NAMALWA (cell line): ENCODE measurements at regions not wholly inside any gene's neighbourhood (a gene's known extent, or its start where the extent isn't known, plus 50 kb on each side); places are given as distances from the start of the nearest gene placed in this dataset.

Source experiments
- DNase-seq: peaks from one replicate; pipeline ENCODE4 v3.0.0-alpha.2; 2015; ENCODE audit warnings: low spot score

GRCh38 chrX:39639871-39640270 lies 457.9 kb downstream of the BCOR start:
- DNase-seq = no peak

DNA sequence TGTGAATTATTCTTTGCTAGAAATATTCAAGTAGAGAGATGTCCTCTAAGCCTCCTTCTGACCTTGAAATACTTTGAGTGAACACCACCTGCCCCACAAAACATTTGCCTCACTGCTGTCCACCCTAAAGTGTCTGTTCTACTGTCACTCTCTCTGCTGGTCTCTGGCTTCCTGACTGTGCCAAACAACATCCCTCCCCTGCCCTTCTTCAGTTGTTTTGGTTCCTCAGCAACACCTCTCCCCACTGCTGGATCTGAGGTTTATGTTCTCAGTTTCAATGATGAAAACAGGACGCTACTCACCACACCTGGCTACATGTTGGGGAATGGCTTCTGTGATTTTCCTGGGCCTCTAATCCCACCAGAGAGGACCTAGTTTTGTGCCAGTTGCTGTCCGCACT lies 456.9 kb downstream of the BCOR start:
- no peak for DNase-seq

GRCh38 chrX:39642071-39642470 lies 455.7 kb downstream of the BCOR start:
- DNase-seq = no peak

- no peak for DNase-seq
These were observed 454.2 kb downstream of the BCOR start for GRCh38 chrX:39643550-39643949.

GRCh38 chrX:39645178-39645895 lies 452.4 kb downstream of the BCOR start:
- no peak for DNase-seq

DNA sequence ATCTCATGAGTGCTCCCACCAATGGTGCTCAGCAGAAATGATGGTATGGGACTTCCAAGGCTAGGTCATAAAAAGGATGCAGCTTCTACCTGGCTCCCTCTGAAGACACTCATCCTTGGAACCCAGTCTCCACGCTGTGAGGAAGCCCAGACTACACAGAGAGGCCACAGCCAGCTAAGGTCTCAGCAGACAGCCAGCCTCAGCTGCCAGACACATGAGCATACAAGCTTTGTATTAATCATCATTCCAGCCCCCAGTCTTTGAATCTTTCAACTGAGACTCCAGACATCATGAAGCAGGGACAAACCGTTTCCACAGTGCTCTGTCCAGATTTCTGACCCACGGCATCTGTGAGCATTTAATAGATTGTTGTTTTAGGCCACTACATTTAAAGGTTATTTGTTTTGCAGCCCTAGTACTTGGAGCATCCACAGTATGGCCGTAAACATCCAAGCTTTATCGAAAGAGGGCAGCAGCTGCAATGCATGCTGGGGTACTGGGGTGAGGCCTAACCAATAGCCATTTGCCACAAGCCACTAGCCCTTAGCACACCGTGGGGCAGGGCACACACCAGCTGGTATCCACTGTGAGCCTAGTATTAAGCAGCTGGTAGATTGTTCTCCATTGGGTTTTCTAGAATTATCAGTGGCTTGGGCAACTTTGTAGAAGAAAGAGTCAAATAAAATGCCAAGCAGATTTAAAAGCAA lies 449.1 kb downstream of the BCOR start:
- no peak for DNase-seq

DNA sequence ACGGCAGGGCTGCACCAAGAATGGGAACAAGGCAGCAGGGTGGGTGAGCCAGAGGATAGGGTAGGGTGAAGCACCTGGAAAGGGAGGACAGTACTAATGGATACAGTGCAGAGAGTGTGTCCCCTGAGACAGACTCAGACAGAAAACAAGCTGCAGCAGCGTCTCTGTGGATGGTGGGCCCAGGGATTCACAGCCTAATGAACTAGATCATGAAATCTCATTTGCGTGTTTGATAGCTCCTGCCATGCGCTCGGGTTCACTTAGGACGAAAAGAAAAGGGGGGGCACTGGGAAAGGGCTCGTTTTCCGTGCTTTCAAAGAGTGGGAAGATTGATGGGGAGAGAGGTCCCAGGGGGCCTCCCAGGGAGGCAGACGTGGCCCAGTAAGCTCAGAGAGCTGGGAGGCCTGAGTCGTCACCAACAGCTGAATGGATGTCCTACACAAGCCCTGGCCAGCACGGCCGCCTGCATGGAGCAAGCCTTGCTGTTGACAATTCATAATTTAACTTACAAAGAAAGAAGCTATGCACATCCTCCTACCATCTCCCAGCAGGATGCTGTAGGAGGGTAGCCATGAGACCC lies 446.9 kb downstream of the BCOR start:
- DNase-seq = no peak

DNA sequence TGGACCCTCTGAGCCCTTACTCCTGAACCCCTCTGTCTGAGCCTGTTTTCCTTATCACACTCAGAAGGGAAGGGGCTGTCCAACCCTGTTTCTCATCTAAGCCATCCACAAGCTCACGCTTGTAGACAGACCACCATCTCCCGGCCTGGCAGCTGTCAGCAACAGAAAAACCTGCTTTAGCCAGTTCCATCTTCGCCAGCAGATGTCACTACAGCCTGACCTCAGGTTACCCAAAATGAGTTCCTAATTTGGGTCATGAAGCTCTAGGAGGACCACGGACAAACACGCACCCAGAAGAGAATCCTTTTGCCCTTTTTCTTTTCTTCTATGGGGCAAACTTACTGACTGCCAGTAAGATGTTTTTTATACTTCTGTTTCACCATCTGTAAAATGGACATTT lies 445.4 kb downstream of the BCOR start:
- peak; percentile 56 for DNase-seq

GRCh38 chrX:39653691-39654090 lies 444.1 kb downstream of the BCOR start:
- DNase-seq = no peak

DNA sequence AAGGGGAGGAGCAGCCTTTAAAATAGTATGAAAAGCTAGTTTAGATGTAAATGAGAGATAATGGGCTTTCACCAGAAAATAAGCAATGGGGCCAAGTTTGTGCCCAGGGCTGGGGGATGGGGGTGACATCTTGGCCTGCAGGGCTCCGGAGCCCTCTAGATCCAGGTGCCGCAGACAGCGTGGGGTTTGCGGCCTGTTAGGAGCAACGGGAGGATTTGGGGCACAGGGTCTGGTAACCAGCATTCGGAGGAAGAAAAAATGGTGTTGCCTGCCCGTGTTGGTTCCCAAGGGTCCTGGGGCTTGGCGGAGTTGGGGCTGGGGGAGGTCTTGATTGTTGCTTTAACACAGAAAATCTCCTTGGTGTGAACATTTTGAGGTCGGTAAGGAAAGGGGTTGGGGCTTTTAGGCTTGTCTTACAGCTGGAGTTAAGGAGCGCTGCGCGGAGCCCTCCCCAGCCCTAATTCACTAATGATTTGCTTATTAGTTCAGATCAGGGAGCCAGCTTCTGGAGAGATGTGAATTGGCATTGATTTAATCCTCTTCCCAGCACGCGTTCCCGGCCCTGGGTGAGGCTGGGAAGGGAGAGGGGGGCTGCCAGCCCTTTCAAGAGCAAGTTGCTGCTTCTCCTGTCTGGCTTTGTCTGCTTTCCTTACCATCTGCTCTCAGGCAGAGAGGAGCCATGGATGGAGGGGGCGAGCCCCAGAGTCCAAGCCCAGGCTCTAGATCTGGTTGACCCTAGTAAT lies 443.4 kb downstream of the BCOR start:
- no peak for DNase-seq

DNA sequence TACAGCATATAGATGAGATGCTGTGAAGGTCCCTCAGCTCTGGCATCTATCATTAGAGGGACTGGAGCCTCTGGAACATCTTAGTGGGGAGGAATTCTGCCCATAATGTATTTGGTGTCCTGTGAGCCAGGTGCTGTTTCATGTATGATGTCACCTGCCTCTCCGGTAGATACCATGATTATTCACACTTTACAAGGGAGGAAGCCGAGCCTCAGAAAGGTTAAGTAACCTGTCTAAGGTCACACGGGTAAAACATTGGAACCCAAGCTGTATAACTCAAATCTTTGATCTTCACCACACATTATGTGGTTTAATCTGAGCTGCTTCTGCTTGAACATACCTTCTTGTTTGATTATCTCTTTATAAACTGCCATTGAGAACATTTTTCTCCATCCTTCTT lies 442.8 kb downstream of the BCOR start:
- DNase-seq = no peak

GRCh38 chrX:39661116-39661907 lies 436.4 kb downstream of the BCOR start:
- no peak for DNase-seq

DNA sequence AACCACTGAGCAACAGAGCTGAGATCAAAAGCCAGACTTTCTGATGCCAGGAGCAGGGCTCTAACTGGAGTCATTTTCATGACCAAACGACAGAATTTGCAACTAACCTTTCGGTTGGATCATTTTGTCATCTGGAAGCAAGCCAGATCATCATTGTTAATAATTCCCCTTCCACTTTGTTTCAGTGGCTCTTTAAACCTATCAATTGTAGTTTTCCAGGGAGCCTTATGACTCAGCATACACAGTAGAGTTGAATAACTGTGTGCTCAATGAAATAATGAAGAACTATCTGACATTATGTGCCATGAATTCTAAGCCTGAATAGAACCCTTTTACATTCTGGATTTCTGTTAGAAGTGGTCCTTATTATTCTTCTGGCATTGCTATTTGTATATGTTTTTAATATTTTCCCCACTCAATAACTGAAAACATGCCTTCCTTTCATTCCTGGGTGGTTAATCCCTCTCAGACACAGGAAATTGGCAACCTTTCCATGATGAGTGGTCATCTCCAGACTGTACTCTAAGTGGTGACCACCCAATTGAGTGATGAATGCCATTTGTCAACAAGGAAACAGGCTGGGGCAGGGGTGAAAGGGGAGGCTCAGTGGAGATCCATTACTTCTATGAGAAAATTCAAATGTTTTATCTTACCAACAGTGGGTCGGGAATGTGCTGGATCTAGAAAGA lies 431.8 kb downstream of the BCOR start:
- DNase-seq = no peak

GRCh38 chrX:39667191-39667590 lies 430.6 kb downstream of the BCOR start:
- DNase-seq = no peak

GRCh38 chrX:39667736-39668482 lies 429.8 kb downstream of the BCOR start:
- no peak for DNase-seq

DNA sequence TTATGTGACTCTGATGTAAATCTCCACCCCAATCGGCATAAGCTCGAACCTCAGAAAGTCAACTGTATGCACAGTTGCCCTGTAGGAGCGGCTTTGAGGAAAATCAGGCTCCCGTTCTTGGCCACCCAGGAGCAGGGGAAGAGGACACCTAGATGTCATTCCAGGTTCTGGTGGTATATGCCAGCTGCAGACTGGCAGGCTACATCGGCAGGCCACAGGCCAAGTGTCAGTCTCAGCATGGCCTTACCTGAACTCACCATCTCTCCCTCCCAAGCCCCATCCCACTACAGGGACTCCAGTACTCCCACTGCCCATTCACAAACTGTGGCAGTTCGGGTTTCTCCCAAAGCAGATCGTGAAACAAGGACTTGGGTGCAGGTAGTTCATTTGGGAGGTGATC lies 428.1 kb downstream of the BCOR start:
- DNase-seq = no peak

DNA sequence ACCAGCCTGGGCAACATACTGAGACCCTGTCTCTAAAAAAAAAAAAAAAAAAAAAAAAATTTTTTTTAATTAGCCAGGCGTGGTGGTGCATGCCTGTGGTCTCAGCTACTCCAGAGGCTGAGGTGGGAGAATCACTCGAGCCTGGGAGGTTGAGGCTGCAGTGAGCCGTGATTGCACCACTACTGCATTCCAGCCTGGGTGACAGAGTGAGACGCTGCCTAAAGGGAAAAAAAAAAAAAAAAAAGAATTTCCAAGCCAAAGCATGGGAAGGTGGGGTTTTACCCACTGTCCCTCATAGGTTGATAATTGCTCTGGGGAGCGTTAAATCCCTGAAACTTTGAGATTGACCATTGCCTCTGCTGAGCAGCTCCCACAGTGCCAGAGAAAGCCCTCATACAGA lies 427.5 kb downstream of the BCOR start:
- DNase-seq = no peak

- no peak for DNase-seq
These were observed 425.4 kb downstream of the BCOR start for GRCh38 chrX:39672405-39672804.

DNA sequence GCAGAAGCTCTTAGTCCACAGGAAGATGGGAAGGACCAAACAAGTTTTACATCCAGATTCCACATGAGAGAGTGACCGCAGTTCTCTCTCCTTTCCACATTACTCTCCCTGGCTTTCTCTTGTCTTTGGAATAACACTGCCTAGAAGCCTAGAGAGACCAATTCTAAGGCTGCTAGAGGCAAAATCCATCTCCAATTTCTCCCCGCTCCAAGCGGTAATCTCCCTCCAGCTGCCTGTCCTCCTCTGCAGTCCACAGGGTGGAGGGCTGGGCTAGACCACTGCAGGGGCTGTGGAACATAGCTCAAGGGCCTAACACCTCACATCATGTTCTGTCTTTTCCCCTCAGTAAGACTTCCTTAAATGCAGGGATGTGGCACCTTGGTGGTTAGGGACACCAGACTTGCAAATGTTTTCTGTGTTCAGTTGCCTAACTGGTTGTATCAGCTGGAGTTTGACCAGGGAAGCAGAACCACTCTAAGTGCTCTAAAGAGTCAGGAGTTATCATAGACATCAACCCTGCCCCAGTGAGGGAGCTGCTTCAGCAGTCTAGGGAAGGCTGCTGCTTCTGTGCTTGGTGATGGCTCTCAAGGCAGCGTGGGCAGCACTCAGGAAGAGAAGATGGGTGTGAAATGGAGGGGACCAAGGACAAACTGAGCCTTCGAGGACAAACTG lies 423.1 kb downstream of the BCOR start:
- no peak for DNase-seq

DNA sequence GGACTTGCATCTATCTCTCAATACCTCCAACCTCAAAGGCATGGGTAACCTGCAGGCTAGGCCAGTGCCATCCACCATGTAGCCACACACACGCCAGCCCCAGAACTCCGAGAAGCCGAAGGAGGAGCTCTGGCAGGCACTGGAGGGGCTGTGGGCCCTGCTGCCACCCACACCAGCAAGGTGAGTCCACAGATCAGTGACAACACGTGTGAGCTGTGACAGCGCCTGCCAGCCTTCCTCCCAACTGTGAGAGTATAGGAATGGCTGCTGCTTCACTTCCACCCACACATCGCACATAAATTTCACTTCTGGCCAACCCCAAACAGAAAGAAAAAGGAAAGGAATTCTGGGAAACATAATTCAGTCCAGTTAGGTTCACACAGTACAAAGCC lies 422.6 kb downstream of the BCOR start:
- DNase-seq = no peak
